IMR-90 (cell line): ENCODE measurements at regions not wholly inside any gene's neighbourhood (a gene's known extent, or its start where the extent isn't known, plus 50 kb on each side); places are given as distances from the start of the nearest gene placed in this dataset.

Experiments
- CHD1 ChIP-seq: IDR thresholded peaks from 2 replicates; pipeline ENCODE4 v1.6.1; 2012; ENCODE audit warnings: low read depth, low read length, improper control_type of control experiment
- CTCF ChIP-seq: conservative IDR thresholded peaks from 2 replicates; pipeline ENCODE4 v1.5.1; 2012; ENCODE audit warnings: mild to moderate bottlenecking, low read depth, low read length, improper control_type of control experiment
- MAFK ChIP-seq: IDR thresholded peaks from 2 replicates; pipeline ENCODE4 v1.6.1; 2012; ENCODE audit warnings: low read depth, low read length, improper control_type of control experiment
- MXI1 ChIP-seq: IDR thresholded peaks from 2 replicates; pipeline ENCODE4 v1.6.1; 2012; ENCODE audit warnings: low read depth, mild to moderate bottlenecking, low read length, moderate library complexity, borderline replicate concordance
- NFE2L2 ChIP-seq: fragments of 150-350 bp; IDR thresholded peaks from 2 replicates; pipeline ENCODE4 v1.6.1; 2016; ENCODE audit warnings: low read depth, mild to moderate bottlenecking, low read length
- RAD21 ChIP-seq: IDR thresholded peaks from 2 replicates; pipeline ENCODE4 v1.6.1; 2012; ENCODE audit warnings: low read length, improper control_type of control experiment

- TF ChIP-seq CTCF (no peak), MXI1 (no peak), RAD21 (no peak), MAFK (no peak), NFE2L2 (no peak), CHD1 (no peak)
Measured at GRCh38 chr15:79172032-79172481, 81.5 kb upstream of the RASGRF1 start.
